Activated CD4-positive, alpha-beta T cell treated with anti-CD3 and anti-CD28 coated beads for 4 hours (primary cell): ENCODE measurements at regions not wholly inside any gene's neighbourhood (a gene's known extent, or its start where the extent isn't known, plus 50 kb on each side); places are given as distances from the start of the nearest gene placed in this dataset.
"Not testable (repeated sequence)": the region's sequence is repeated elsewhere in the genome, so short reads cannot be mapped to it uniquely, and the experiment has no call there.

Experiments
- DNase-seq, 2 donors: peaks; one replicate each; pipeline ENCODE4 v3.0.0-alpha.2; 2020

DNA sequence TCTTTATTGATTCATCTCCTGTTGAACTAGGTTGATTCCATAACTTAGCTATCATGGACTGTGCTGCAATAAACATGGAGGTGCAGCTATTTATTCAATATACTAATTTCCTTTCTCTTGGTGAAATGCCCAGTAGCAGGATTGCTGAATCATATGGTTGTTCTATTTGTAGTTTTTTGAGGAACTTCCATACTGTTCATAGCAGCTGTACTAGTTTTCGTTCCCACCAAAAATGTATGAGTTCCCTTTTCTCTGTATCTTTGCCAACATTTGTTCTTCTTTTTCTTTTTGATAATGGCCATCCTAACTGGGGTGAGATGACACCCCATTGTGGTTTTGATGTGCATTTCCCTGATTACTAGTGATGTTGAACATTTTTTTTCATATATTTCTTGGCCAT lies 87.2 kb upstream of the NAV2 start:
- no peak for DNase-seq

DNA sequence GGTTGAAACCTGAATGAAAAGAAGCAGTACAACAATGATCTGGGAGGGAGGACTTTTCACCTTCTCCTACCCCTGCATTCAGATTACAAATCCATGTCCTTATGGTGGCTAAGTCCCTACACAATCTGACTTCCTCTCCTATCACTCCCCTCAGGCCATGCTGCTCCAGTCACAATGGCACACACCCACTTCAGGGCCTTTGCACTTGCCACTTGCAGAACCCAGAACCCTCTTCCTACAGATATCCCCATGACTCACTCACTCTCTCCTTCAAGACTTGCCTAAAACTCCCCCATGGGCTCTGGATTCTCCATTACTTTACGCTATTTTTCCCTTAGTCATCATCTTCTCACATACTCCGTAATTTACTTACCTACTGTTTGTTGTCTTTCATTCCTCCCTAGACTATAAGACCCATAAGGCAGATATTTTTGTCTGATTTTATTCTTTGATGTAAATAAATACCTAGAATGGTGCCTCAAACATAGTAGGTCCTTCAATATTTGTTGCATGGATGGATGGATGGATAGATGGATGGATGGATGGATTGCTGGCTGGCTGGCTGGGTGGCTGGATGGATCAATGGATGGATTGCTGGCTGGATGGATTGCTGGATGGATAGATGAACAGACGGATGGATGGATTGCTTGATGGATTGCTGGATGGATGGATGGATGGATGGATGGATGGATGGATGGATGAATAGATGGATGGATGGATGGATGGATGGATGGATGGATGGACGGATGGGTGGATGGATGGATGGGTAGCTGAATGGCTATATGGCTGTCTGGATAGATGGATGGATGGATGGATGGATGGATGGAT lies 94.7 kb upstream of the NAV2 start:
- DNase-seq: no peak

DNA sequence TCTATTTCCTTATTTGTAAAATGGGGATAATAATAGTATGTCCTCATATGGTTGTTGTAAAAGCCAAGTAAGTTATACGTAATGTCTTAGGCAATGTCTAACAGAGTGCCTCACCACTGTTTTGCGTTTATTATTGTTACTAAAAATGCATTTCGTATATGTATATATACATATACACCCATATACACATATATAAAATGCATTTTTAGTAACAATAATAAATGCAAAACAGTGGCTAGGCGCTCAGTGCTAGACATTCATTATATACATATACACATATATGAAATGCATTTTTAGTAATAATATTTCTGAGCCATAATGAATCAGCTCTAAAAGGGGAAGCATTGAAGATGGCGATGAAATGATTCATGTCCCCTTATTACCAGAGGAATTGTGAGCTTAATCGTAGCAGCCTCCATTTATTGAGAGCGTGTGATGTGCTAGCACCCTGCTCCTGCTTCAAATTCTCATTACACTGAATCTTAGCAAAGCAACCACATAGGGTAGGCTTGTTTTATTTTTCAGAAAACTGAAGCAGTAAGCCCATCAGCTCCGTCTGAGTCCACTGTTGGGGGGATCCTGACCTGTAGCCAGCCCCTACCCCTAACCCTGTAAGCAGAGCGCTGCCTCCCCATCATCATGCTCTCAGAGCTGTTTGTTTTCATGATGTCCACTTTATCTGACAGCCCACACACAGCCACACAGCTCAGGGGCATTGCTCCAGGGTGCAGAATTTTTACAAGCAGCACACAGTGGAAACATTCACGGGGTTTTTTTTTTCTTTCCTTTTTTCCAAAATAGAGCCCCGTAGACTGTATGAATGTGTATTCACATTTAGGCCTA lies 97.1 kb upstream of the NAV2 start:
- DNase-seq: no peak

DNA sequence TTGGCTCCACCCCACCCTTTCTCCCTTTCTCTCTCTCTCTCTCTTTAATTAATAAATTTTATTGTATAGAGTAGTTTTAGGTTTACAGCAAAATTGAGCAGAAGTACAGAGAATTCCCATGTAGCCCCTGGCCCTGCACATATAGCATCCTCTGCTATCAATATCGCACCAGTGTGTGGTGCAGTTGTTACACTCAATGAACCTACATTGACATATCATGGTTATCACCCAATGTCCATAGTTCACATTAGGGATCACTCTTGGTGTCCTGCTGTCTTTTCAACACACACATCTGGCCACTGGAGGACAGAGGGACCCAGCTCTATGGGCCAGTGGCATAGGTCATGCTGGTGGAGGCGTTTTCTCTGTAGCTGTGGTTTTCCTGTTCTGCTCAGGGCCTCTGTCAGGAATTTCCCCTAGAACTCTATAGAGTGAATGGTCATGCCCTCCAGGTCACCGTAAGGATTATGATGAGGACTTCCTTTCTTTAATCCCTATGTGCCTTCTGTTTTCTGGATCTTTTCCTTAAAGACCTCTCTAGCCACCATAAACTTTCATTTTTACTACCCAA lies 98.2 kb upstream of the NAV2 start:
- no peak for DNase-seq

DNA sequence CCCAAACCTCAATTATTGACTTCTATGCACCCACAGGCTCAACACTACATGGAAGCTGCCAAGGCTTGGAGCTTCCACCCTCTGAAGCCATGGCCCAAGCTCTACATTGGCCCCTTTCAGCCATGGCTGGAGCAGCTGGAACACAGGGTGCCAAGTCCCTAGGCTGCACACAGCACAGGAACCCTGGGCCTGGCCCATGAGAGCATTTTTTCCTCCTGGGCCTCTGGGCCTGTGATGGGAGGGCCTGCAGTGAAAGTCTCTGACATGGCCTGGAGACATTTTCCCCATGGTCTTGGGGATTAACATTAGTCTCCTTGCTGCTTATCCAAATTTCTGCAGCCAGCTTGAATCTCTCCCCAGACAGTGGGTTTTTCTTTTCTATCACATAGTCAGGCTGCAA lies 100.6 kb upstream of the NAV2 start:
- not testable (repeated sequence) for DNase-seq

DNA sequence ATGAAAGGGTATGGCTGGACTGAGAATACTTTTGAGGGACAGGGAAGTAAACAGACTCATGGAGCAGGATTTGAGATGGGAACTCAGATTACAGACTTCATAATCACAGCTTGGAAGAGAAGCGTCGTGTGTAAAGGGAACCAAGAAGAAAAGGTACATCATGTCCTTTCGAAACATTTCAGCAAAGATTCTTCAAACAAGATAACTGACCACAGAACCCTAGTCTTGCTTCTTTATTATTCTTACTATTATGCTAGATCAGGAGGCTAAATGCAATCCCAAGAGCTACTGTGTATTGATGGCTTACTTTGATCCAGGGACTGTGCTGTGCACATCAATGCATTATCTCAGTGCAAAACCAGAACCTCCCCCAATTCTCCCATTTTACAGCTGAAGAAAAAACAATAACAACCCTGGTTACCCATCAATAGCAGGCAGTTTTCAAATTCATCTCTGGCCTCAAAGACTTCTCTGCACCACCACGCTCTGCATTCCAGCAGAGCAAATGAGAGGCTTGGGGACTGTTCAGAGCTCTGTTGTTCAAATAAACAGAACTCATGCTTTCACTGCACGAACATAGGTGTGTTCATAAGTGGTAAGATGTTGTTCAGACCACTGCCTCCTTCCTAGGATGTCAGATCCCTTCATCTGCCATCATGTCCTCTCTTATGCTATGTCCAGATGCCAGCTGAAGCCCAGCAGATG lies 104.8 kb upstream of the NAV2 start:
- DNase-seq: no peak

DNA sequence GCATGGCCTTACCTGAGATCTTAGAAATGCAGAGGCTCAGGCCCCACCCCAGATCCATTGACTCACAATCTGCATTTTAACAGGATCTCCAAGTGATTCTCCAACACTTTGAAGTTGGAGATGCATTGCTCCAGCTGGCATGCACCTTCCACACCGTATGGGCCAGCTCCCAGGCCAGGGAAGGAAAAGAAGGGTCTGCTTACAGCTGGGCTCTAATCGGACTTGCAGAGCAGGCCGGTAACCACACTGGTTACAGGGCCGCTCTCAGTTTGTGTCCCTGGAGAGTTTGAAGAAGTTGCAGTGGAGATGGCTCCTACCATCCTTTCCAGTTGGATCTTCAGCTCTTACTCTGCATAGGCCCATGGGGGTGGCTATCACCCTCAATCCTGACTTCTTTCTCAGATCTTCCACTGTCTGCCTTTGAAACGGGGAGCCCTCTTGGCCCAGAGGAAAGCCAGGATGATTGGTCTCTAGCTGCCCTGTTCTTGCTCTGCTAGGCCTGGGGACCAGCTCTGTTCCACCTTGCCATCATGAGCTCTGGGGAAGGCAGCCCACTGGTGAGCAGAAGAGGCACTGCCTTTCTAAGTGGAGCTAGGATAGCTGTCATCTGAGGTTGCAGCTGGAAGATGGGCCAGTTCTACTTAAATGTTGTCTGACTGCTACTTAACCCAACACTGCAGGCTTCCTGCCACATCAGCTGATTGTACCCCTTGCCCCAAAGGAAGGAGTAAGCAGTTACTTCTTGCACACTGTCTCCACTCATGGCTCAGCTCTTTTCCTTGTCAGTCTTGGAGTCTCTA lies 105.6 kb upstream of the NAV2 start:
- DNase-seq: no peak

DNA sequence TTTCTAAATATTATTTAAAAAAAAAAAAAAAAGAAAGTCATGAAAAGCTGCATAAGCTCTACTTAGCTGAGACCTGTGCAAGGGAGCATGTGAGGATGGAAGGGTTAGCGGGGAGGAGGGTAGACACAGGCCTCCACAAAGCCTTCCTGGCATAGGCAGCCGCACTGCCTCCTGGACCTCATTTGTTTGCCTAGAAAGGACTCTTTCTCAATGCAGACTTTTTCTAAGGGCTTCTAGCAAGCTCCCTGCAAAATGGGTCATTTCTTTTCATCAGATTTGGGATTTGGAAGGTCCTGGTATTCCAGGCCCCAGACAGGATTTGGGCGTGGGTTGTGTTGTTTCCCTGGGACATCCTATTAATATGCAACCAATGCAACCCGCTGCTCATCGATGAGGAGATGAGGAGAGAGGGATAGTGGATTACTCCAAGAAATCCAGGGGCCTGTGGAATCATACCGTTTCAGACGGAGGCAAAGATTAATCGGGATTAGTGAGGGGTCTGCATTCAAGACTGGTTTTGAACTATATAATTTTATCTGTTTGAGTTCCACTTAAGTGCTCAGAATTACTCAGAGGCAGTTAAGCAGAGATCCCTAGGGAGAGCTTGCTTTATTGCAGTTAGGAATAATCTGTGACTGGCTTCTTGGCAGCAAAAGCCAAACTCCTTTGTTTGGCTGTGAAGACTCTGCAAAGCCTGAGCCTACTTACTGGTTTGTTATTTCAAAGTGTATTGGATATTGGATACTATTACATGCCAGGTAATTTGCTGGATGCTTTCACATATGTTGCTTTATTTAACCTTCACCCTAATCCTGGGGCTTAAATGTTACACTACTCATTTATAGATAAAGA lies 106.9 kb upstream of the NAV2 start:
- no peak for DNase-seq

DNA sequence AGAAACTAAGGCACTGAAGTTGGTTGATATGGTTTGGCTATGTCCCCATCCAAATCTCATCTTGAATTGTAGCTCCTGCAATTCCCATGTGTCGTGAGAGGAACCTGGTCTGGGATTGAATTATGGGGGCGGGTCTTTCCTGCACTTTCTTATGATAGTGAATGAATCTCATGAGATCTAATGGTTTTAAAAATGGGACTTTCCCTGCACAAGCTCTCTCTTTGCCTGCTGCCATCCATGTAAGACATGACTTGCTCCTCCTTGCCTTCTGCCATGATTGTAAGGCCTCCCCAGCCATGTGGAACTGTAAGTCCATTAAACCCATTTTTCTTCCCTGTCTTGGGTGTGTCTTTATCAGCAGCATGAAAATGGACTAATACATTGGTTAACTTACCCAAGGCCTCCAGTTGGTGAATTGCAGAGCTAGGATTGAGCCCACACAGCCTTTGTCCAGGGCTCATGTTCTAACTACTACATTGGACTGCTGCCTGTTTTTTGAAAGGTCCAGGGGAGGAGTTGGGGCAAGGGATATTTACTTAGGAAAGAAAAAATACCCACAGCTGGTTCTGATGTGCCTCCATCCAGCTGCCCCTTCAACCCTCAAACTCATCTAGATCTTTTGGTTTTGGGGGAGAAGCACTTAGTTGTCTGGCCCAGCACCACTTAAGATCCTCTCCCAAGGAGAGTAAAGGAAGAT lies 107.8 kb upstream of the NAV2 start:
- no peak for DNase-seq

DNA sequence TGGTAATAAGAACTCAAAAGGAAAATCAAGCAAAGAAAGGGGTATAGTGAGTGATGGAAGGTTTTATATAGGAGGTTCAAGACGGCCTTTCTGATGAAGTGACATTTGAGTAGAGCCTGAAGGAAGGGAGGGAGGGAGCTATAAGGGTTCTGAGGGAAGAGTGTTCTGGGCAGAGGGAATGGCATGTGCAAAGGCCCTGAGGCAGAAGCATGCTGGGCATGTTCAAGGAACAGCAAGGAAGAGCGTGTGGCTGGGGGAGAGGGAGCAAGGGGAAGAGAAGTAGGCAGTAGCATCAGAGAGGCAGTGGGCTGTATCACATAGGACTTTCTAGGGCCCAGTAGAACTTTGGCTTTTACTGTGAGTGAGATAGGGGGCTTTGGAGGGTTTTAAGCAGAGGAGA lies 108.9 kb upstream of the NAV2 start:
- DNase-seq: no peak

DNA sequence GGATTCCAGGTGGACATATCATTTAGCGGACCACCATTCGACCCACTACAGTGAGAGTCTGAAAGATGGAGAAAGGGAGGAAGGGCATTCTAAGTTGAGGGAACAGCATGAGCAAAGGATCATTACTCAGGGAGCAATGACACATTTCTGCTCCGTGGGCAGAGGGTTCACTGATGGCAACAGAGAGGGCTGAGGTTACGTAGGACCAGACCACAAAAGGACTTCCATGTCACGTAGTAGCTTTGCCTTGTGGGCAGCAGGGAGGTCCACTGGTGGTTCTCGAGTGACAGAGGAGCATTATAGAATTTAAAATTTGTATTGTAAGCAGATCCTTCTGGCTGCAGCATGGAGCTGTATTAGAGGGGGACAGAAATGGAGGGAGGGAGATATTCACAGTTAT lies 109.7 kb upstream of the NAV2 start:
- no peak for DNase-seq

DNA sequence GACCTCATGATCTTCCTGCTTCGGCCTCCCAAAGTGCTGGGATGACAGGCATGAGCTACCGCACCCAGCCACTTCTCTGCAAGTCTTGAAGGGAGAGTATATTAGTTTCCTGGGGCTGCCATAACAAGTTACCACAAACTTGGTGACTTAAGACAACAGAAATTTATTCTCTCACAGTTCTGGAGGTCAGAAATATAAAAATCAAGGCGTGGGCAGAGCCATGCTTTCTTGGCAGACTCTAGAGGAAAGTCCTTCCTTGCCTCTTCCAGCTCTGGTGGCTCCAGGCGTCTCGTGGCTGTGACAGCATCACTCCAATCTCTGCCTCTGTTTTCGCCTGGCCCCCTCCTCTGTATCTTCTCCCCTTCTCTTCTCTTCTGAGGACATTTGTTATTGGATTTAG lies 110.2 kb upstream of the NAV2 start:
- DNase-seq: no peak

DNA sequence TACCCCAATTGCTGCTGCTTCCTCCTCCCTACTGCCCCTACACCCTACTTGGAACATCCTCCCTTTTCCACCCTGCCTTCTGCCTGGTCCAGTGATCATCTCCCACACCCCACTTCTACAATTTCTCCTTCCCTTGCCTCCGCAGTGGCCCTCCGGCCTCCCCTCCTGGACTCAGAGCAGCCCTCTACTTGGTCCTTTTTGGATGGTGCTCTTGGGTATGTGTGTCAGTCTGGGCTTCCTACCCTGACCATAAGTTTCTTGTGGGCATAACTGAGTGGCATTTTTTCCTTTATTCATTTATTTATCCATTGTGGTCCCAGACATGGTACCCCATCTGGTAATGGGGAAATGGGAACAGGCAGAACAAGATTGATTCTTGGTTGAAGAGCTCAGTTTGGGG lies 111.4 kb upstream of the NAV2 start:
- DNase-seq: no peak

DNA sequence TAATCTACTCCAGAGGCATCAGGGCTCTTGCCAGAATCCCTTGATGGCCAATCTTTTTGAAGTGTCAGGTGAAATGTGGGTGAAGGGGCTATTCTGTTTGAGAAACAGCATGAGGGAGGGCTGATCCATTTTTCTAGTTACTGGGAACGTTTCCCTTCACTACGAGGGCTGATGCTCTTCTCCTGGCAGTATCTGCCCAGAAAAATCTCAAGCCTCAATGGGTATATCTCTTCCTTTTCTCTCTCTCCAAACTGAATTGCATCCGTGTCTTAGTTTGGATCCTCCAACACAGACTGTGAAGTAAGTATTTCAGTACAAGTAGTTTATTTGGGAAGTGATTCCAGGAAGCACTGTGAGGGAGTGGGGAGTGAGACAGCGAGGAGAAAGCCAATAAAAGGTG lies 113.0 kb upstream of the NAV2 start:
- DNase-seq: no peak

DNA sequence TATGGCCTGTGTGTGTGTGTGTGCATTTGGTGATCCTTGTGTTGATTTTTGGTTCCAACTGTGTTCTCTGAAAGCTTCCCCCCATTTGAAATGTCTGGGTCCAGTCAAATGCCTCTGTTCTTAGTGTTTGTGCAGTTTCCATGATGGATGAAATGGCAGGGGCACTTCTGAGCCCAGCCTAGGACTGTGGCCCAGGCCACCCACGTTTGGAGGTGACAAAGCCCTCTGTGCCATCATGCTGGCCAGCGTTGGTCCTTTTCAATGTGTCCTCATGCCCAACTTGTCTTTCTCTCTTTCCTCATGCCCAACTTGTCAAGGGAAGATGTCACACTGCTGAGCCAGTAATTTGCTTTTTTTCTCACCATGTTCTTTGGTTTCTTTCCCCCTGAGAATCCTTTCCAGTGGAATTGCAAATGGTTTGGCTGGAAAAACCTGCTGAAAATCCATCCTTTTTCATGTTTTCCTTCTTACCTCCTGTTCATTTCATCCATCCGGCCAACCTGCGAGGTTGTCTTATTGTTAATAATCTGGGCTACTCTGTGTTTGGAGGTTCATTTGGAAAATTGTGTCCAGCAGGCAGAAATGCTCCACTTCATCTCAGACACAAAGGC lies 113.7 kb upstream of the NAV2 start:
- no peak for DNase-seq

DNA sequence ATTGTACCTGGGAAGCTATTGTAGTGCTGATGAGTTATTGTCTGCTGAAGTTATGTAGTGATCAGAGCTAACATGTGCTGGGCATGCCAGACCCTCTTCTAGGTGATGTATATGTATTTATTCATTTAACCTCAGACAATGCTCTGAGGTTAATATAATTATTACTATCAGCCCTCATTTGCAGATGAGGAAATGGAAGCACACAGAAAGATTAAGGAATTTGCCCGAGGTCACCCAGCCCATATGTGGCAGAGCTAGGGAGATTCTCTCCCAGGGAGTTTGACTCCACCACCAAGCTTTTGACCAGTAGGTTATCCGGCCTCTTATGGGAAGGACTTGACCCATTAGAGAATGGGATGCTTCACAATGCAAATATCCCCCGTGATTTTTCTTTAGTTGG lies 114.2 kb upstream of the NAV2 start:
- no peak for DNase-seq

DNA sequence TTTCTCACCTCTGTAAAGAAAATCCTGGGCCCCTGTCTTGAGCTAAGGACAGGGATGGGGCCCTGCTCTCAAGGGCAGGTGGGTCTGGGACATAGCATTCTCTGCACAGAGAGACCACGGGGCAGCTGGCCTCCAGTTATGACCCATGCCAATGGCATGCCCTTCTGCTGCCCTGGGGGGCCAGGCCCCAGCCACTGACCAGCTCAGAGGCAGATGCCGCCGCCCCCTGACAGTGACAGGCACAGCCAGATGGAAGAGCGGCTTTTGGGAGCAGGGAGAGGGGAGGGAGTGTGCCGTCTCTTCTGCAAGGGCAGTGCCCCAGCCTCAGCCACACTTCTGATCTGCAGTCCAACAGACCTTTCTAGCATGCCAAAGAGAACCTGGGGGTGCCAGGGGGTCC lies 114.8 kb upstream of the NAV2 start:
- no peak for DNase-seq

DNA sequence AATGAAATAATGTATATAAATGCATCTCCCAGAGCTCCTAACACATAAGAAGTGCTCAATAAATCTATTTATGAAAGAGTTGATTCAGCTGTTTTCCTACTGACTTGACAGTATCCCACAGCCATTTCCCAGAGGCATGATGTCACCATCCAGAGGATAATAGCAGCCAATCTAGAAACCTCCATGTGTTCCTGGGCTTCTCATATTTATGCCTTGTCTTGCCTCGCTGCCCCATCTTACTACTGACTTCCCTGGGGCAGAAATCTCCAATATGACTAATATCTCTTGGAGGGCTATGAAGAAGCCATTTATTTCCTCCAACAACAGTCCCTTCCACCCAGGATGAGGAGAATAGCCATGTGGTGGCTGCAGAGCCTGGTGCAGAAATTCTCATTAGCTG lies 115.4 kb upstream of the NAV2 start:
- no peak for DNase-seq

DNA sequence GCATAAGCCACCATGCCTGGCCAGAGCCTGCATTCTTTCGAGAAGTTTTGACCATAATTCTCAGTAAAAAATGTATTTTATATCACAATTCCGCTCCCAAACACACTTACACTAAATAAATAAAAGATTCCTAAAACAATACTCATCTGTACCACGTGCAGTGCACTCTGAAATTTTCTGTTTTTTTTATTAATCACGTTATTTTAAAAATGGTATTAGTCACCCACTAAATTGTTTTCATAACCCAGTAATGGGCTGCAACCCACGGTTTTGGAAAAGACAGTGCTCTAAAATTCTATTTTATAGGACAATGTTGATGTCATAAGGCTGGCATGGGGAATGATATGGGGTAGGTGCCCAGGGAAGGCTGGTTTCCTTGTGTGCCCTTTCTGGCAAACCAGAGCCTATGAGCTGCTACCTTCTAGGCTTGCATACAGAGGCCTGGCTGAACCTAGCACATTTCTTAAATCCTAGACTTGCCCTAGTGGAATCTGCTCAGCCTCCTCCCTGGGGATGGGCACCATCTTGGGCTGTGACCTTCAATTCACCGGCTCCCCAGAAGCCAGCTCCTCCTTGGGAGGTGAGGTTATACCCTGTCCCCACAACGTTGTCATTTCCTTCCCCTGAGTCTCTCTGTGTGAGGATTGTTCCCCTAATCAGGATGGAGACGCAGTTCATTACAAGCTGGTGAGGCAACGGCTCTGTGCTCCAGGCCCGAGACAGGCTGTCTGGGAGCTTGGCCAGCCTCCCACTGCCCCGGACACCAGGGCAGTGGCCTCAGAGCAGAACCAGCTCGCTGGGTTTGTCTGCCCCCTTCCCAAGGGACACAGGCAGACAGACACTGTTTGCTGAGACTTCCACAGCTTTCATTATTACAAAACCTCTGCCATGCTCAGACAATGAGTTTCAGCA lies 116.5 kb upstream of the NAV2 start:
- DNase-seq: no peak
